Stomach (tissue), 4 donors: ENCODE measurements at regions not wholly inside any gene's neighbourhood (a gene's known extent, or its start where the extent isn't known, plus 50 kb on each side); places are given as distances from the start of the nearest gene placed in this dataset.

Source experiments
- EP300 ChIP-seq: sonication (generic); formaldehyde crosslinking; IDR thresholded peaks from one replicate; pipeline ENCODE4 v1.6.1; 2017; ENCODE audit warnings: antibody characterized with exemption
- POLR2A ChIP-seq, 4 donors: fragments of 450-650 bp; IDR thresholded peaks; one replicate each; pipeline ENCODE4 v1.6.1; 2016; ENCODE audit warnings: antibody characterized with exemption in 4 of 4, control low read depth in 2 of 4, mild to moderate bottlenecking in 1 of 4, moderate library complexity in 1 of 4
- POLR2AphosphoS5 ChIP-seq, 3 donors: sonication (generic); formaldehyde crosslinking; IDR thresholded peaks; one replicate each; pipeline ENCODE4 v1.6.1; 2016; ENCODE audit warnings: antibody characterized with exemption in 3 of 3
- TF ChIP-seq, protein P1 (sequence below), 7 experiments: fragments of 450-650 bp in 4 of 7; fragments of 200-600 bp in 3 of 7; sonication (generic) in 3 of 7; IDR thresholded peaks; one replicate each; pipeline ENCODE4 v1.5.1; 2016 to 2019; ENCODE audit warnings: antibody characterized with exemption in 7 of 7, control low read depth in 2 of 7, mild to moderate bottlenecking in 1 of 7

DNA sequence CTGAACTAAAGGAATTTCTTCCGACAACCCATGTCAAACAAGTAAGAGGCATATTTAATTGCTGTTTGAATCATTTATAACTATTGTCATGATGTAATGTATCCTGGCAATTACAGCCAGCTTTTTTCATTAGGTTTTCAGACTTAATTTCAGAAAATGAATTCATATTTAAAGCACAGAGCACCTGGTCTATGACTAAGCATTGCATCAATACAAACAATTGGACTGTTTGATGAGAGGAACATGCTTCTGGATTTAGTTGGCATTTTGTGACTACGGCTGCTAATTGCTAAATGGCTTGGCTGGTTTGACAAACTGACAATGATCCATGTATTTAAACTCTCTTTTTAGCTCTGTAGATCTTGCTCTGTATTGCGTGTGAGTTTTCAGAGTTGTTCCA, 853.4 kb downstream of the NCAM2 start:
- no peak for TF ChIP-seq EP300
- TF ChIP-seq, protein P1, sequence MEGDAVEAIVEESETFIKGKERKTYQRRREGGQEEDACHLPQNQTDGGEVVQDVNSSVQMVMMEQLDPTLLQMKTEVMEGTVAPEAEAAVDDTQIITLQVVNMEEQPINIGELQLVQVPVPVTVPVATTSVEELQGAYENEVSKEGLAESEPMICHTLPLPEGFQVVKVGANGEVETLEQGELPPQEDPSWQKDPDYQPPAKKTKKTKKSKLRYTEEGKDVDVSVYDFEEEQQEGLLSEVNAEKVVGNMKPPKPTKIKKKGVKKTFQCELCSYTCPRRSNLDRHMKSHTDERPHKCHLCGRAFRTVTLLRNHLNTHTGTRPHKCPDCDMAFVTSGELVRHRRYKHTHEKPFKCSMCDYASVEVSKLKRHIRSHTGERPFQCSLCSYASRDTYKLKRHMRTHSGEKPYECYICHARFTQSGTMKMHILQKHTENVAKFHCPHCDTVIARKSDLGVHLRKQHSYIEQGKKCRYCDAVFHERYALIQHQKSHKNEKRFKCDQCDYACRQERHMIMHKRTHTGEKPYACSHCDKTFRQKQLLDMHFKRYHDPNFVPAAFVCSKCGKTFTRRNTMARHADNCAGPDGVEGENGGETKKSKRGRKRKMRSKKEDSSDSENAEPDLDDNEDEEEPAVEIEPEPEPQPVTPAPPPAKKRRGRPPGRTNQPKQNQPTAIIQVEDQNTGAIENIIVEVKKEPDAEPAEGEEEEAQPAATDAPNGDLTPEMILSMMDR (IDR thresholded peaks at IDR 0.05), result no peak
- no peak for TF ChIP-seq POLR2AphosphoS5 (IDR thresholded peaks at IDR 0.05)
- TF ChIP-seq POLR2A (IDR thresholded peaks at IDR 0.05), result no peak
